ENCODE measurements at regions not wholly inside any gene's neighbourhood (a gene's known extent, or its start where the extent isn't known, plus 50 kb on each side); places are given as distances from the start of the nearest gene placed in this dataset.

DNA sequence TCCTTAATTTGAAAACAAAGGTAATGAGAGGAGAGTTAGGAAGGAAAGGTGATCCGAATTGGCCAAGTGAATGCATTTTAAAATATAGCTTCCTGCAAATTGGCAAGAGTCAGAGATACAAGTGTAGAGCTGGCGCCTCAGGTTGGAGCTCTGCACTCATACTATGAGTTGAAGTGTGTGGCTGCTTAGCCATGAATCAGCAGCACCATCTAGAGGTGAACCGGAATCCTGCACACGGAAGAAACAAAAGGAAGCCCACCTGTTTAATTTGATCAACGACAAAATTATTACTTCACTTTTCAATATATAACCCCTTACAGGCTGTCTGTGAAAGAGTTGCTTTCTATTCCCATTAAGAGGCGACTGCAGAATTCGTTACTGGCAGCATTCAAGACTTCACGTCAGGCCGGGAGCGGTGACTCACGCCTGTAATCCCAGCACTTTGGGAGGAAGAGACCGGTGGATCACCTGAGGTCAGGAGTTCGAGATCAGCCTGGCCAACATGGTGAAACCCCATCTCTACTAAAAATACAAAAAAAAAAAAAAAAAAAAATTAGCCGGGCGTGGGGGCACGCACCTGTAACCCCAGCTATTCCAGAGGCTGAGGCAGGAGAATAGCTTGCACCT lies 1253.7 kb upstream of the CDH8 start:
- DNase-seq (ENCODE audit: low read depth in 2 of 2) = no peak

GRCh38 chr16:63287401-63287800 lies 1251.2 kb upstream of the CDH8 start:
- no peak for DNase-seq (ENCODE audit: low read depth in 2 of 2)

GRCh38 chr16:63283721-63284120 lies 1247.5 kb upstream of the CDH8 start:
- no peak for DNase-seq (ENCODE audit: low read depth in 2 of 2)

DNA sequence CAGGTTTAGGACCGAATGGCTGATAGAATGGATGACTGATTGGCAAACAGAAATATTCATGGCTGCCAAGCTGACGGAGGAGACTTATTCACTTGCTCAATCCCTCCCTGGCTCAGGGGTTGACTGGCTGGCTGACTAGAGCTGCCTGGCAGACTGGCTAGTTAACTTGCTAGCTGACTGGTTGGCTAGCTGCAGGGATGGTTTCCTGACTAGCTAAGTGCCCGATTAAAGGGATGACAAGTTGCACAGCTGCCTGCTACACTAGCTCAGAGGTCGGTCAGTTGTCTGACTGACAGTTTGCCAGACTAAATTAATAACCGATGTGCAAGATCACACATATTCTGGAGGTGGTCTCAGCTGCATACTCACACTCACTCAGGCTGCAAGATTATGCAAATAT lies 1208.4 kb upstream of the CDH8 start:
- no peak for DNase-seq (ENCODE audit: low read depth in 2 of 2)

- DNase-seq (ENCODE audit: low read depth in 2 of 2) = no peak
These were observed 1205.3 kb upstream of the CDH8 start for GRCh38 chr16:63241497-63242028.

GRCh38 chr16:63239065-63239570 lies 1202.9 kb upstream of the CDH8 start:
- no peak for DNase-seq (ENCODE audit: low read depth in 2 of 2)

- no peak for DNase-seq (ENCODE audit: low read depth in 2 of 2)
These were observed 1194.3 kb upstream of the CDH8 start for GRCh38 chr16:63230421-63231040.

GRCh38 chr16:63228259-63228658 lies 1192.0 kb upstream of the CDH8 start:
- DNase-seq (ENCODE audit: low read depth in 2 of 2) = no peak

DNA sequence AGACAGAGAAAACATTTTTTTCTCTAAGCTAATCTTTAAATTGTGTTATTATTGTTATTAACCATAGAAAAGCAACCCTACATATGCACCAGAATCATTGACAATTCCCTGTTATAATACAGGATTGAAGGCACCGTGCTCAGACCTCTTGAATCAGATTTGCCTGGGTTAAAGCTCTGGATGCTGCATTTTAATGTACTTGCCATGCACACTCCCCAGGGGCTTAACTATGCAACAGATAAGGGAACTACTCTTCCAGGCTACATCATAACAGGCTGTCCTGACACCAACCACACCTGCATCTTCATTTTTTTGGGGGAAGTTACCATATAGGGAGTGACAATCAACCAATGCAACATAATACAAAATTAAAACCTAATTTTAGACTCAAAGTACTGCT lies 1187.6 kb upstream of the CDH8 start:
- no peak for DNase-seq (ENCODE audit: low read depth in 2 of 2)

GRCh38 chr16:63216696-63217423 lies 1180.6 kb upstream of the CDH8 start:
- DNase-seq (ENCODE audit: low read depth in 2 of 2) = no peak

GRCh38 chr16:63201851-63202250 lies 1165.6 kb upstream of the CDH8 start:
- no peak for DNase-seq (ENCODE audit: low read depth in 2 of 2)

GRCh38 chr16:63200940-63201339 lies 1164.7 kb upstream of the CDH8 start:
- no peak for DNase-seq (ENCODE audit: low read depth in 2 of 2)

DNA sequence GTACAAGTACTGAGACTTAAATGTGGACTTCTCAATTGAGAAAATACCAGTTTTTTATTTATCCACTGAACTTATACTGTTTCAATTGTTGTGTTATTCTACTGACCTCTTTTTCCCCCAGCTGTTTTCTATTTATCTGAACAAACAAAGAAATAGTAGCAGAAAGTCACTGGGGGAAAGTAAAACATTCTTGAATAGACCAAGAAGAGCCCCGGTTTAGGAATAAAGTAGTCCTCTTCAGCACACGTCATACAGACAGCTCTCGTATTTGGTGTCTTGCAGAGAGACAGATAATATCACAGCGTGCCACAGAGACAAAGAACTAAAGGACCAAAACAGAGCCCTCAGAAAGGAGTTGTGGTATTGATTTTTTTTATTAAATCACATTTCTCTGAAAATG lies 1159.1 kb upstream of the CDH8 start:
- DNase-seq (ENCODE audit: low read depth in 2 of 2) = no peak

GRCh38 chr16:63192980-63193379 lies 1156.7 kb upstream of the CDH8 start:
- DNase-seq (ENCODE audit: low read depth in 2 of 2) = no peak

DNA sequence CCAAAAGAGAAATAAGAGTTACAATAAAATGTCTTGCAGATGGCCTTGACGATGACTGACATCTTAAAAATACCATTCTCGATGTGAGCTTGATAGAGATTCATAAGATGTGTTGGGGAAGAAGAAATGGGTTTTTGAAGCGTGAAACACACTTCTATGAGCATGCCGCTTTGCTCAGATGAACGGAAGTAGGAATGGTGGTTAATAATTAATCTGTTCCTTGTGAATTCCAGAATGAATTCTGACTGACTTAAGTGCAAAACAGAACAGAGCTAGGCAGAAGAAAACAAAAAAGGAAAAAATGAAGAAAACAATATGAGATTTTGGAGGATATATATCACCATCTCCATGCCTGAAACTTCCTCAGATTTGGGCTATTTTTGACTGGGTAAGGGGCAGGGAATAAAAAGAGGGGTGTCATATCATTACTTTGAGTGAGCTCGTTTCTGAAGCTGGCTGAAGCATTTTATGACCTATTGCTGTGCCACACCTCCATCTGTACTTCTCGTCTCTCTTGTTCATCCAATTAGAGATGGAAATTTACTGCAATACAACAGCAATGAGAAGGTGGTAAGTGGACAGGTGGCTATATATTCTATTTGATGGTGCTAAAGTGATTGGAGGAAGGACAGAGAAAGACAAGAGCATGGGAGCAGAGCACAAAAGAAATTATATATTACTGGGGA lies 1152.0 kb upstream of the CDH8 start:
- DNase-seq (ENCODE audit: low read depth in 2 of 2) = no peak

- no peak for DNase-seq (ENCODE audit: low read depth in 2 of 2)
These were observed 1151.4 kb upstream of the CDH8 start for GRCh38 chr16:63187638-63188037.

- no peak for DNase-seq (ENCODE audit: low read depth in 2 of 2)
These were observed 1149.1 kb upstream of the CDH8 start for GRCh38 chr16:63185235-63185780.

GRCh38 chr16:63183743-63184142 lies 1147.5 kb upstream of the CDH8 start:
- DNase-seq (ENCODE audit: low read depth in 2 of 2) = no peak

GRCh38 chr16:63175313-63175712 lies 1139.1 kb upstream of the CDH8 start:
- DNase-seq (ENCODE audit: low read depth in 2 of 2) = no peak

GRCh38 chr16:63174801-63175200 lies 1138.6 kb upstream of the CDH8 start:
- DNase-seq (ENCODE audit: low read depth in 2 of 2) = no peak

DNA sequence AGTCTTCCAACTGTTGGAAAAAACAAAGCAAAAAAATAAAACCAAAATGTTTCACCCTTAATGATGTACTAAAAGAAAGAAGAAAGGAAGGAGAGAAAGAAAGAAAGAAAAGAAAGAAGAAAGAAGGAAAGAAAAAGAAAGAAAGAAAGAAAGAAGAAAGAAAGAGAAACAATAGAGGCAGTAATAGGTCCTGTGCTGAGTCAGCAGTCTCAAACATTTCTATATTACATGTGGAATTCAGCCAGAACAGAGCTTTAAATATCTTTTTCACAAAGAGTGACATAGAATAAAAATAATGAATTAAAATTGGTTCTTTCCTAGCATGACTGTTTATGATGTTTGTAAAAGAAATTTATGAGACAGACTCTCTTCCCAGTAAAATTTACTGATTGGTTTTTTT lies 1135.3 kb upstream of the CDH8 start:
- DNase-seq (ENCODE audit: low read depth in 2 of 2) = no peak

GRCh38 chr16:63169100-63169499 lies 1132.9 kb upstream of the CDH8 start:
- DNase-seq (ENCODE audit: low read depth in 2 of 2) = no peak
